ENCODE measurements at regions not wholly inside any gene's neighbourhood (a gene's known extent, or its start where the extent isn't known, plus 50 kb on each side); places are given as distances from the start of the nearest gene placed in this dataset.

DNA sequence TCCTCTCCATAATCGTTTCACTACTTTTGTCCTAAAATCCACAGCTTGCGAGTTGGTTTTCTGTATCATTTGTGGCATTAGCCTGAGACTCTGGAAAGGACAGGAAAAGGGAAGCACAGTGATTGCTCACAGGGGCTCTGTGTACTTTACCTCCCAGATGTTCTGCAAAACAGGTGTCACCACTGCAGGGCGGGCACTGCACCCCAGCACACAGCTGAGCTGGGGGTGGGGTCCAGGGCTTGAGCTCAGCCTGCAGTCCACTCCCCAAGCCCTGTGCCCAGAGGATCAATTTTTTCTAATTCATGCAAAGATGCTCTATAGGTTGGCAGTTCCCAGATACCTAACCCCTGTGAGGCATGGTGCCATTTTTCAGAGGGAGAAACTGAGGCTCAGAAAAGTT lies 119.4 kb upstream of the GLI2 start:
- Histone ChIP-seq H3K27ac (ENCODE audit: insufficient read depth, low read length) (no peak overlapping the region), H3K79me2 (ENCODE audit: control insufficient read depth, insufficient read depth, low read length) (no peaks in the 10 kb centered on the region), H3K9me3 (ENCODE audit: control insufficient read depth, insufficient read depth, low read depth, low read length) (no peaks in the 10 kb centered on the region), H3K4me2 (ENCODE audit: extremely low read depth, insufficient read depth, low read length) (no peak overlapping the region), H3K4me1 (ENCODE audit: control insufficient read depth, extremely low read depth, insufficient read depth, low read length) (peaks cover 4% of the 10 kb centered on the region), H3K36me3 (ENCODE audit: control insufficient read depth, insufficient read depth, low read length) (no peaks in the 10 kb centered on the region), H2AFZ (ENCODE audit: low read length) (no peak overlapping the region), H3K9ac (ENCODE audit: insufficient read depth, low read length) (no peak overlapping the region), H4K20me1 (ENCODE audit: control insufficient read depth, extremely low read depth, insufficient read depth, low read length) (no peaks in the 10 kb centered on the region), H3K27me3 (ENCODE audit: control insufficient read depth, insufficient read depth, low read length) (no peaks in the 10 kb centered on the region), H3K4me3 (replicated peaks in 1 of 4; ENCODE audit: control extremely low read depth in 1 of 4, insufficient read depth in 1 of 4, low read depth in 3 of 4, low read length in 4 of 4) (no peak overlapping the region)
- no peak for DNase-seq (ENCODE audit: low read depth in 2 of 2)
- TF ChIP-seq, protein P1, sequence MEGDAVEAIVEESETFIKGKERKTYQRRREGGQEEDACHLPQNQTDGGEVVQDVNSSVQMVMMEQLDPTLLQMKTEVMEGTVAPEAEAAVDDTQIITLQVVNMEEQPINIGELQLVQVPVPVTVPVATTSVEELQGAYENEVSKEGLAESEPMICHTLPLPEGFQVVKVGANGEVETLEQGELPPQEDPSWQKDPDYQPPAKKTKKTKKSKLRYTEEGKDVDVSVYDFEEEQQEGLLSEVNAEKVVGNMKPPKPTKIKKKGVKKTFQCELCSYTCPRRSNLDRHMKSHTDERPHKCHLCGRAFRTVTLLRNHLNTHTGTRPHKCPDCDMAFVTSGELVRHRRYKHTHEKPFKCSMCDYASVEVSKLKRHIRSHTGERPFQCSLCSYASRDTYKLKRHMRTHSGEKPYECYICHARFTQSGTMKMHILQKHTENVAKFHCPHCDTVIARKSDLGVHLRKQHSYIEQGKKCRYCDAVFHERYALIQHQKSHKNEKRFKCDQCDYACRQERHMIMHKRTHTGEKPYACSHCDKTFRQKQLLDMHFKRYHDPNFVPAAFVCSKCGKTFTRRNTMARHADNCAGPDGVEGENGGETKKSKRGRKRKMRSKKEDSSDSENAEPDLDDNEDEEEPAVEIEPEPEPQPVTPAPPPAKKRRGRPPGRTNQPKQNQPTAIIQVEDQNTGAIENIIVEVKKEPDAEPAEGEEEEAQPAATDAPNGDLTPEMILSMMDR (conservative IDR thresholded peaks at IDR 0.05 in 1 of 2, IDR thresholded peaks at IDR 0.05 in 1 of 2; ENCODE audit: low read depth in 1 of 2, low read length in 2 of 2), result no peak
- TF ChIP-seq EZH2 (IDR thresholded peaks at IDR 0.05; ENCODE audit: low read length, missing control alignments), result no peak

DNA sequence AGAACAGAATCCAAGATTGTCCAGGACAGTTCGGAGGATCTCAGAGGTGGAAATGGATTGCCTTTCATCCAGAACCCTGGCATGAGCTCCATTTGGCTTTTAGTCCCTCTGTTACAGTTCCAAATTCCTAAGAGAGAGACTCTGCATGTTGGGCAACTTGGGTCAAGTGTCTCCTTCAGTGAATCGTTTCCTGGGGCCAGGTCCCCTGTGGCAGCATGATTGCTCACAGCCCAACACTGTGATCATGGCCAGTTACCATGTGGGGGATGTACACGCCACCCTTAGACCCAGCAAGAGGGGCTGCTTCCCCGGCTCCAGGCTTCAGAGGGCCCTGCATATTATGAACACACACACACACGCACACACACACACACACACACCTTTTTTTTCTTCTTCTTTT lies 118.6 kb upstream of the GLI2 start:
- no peak for DNase-seq (ENCODE audit: low read depth in 2 of 2)

DNA sequence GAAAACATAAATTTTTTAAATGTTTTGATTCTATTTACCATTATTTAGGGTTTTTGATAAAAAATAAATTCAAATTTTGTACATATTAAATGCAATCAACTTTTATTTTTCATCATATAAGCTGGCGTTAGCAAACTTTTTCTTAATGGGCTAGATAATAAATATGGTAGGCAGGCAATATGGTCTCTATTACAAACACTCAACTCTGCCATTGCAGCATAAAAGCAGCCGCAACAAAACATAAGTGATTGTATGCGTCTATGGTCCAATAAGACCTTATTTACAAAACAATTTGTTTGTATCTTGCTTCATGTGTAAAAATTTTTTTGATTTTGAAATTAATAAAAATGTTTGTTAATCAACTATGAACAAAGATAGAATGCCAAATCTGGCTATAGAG lies 116.8 kb upstream of the GLI2 start:
- H3K9ac ChIP-seq (ENCODE audit: insufficient read depth, low read length), result no peak overlapping the region
- no peak overlapping the region for H2AFZ ChIP-seq (ENCODE audit: low read length)
- H3K36me3 ChIP-seq (ENCODE audit: control insufficient read depth, insufficient read depth, low read length), result no peaks in the 10 kb centered on the region
- H3K4me2 ChIP-seq (ENCODE audit: extremely low read depth, insufficient read depth, low read length), result no peak overlapping the region
- H3K27ac ChIP-seq (ENCODE audit: insufficient read depth, low read length), result no peak overlapping the region
- H3K9me3 ChIP-seq (ENCODE audit: control insufficient read depth, insufficient read depth, low read depth, low read length), result no peaks in the 10 kb centered on the region
- H4K20me1 ChIP-seq (ENCODE audit: control insufficient read depth, extremely low read depth, insufficient read depth, low read length), result no peaks in the 10 kb centered on the region
- no peak for DNase-seq (ENCODE audit: low read depth in 2 of 2)
- no peaks in the 10 kb centered on the region for H3K79me2 ChIP-seq (ENCODE audit: control insufficient read depth, insufficient read depth, low read length)
- TF ChIP-seq, protein P1 (conservative IDR thresholded peaks at IDR 0.05 in 1 of 2, IDR thresholded peaks at IDR 0.05 in 1 of 2; ENCODE audit: low read depth in 1 of 2, low read length in 2 of 2), result no peak
- no peak for TF ChIP-seq EZH2 (IDR thresholded peaks at IDR 0.05; ENCODE audit: low read length, missing control alignments)
- no peak overlapping the region for H3K4me3 ChIP-seq (replicated peaks in 1 of 4; ENCODE audit: control extremely low read depth in 1 of 4, insufficient read depth in 1 of 4, low read depth in 3 of 4, low read length in 4 of 4)
- H3K27me3 ChIP-seq (ENCODE audit: control insufficient read depth, insufficient read depth, low read length), result no peaks in the 10 kb centered on the region
- H3K4me1 ChIP-seq (ENCODE audit: control insufficient read depth, extremely low read depth, insufficient read depth, low read length), result peaks cover 4% of the 10 kb centered on the region

More for the DNA sequence above, 118.6 kb upstream of the GLI2 start:
- no peak overlapping the region for H3K27ac ChIP-seq (ENCODE audit: insufficient read depth, low read length)
- no peaks in the 10 kb centered on the region for H3K36me3 ChIP-seq (ENCODE audit: control insufficient read depth, insufficient read depth, low read length)
- H3K9ac ChIP-seq (ENCODE audit: insufficient read depth, low read length), result no peak overlapping the region
- H3K4me1 ChIP-seq (ENCODE audit: control insufficient read depth, extremely low read depth, insufficient read depth, low read length), result peaks cover 4% of the 10 kb centered on the region
- H3K27me3 ChIP-seq (ENCODE audit: control insufficient read depth, insufficient read depth, low read length), result no peaks in the 10 kb centered on the region
- no peak overlapping the region for H3K4me2 ChIP-seq (ENCODE audit: extremely low read depth, insufficient read depth, low read length)
- no peak for TF ChIP-seq EZH2 (IDR thresholded peaks at IDR 0.05; ENCODE audit: low read length, missing control alignments)
- TF ChIP-seq, protein P1 (conservative IDR thresholded peaks at IDR 0.05 in 1 of 2, IDR thresholded peaks at IDR 0.05 in 1 of 2; ENCODE audit: low read depth in 1 of 2, low read length in 2 of 2), result no peak
- no peak overlapping the region for H2AFZ ChIP-seq (ENCODE audit: low read length)
- no peaks in the 10 kb centered on the region for H4K20me1 ChIP-seq (ENCODE audit: control insufficient read depth, extremely low read depth, insufficient read depth, low read length)
- no peaks in the 10 kb centered on the region for H3K9me3 ChIP-seq (ENCODE audit: control insufficient read depth, insufficient read depth, low read depth, low read length)
- H3K79me2 ChIP-seq (ENCODE audit: control insufficient read depth, insufficient read depth, low read length), result no peaks in the 10 kb centered on the region
- no peak overlapping the region for H3K4me3 ChIP-seq (replicated peaks in 1 of 4; ENCODE audit: control extremely low read depth in 1 of 4, insufficient read depth in 1 of 4, low read depth in 3 of 4, low read length in 4 of 4)
